Hippocampal formation (tissue), 2 donors: ENCODE measurements at regions not wholly inside any gene's neighbourhood (a gene's known extent, or its start where the extent isn't known, plus 50 kb on each side); places are given as distances from the start of the nearest gene placed in this dataset.

Experiments
- DNase-seq, 2 donors: peaks; one replicate each; lab custom pipeline; 2025; lab: John Stamatoyannopoulos, UW

- no peak for DNase-seq
Measured at GRCh38 chr22:34055525-34056200, 135.4 kb upstream of the LARGE1 start.

- no peak for DNase-seq
Measured at GRCh38 chr22:34057726-34058125, 137.4 kb upstream of the LARGE1 start.

DNA sequence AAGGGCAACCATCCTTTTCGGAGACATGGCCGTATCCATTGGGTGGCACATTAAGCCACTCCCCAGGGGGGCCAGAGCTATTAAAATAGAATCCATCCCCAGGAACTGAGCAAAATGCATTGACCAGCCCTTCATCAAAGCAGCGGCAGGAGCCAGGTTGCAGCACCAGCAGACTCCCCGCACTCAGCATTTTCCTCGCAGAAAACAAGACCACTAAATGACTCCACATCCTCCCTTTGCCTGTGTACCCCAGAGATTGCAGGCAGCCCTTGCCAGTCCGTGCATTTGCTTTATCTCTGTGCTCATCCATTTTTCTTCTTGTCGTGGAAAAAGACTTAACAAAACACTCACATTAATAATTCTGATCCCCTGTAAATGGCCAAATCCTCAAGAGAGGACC, 144.4 kb upstream of the LARGE1 start:
- DNase-seq: no peak

- DNase-seq: peak in 1 of 2 donors; percentile 16
Measured at GRCh38 chr22:34067031-34067430, 146.8 kb upstream of the LARGE1 start.

GRCh38 chr22:34068001-34068400, 147.7 kb upstream of the LARGE1 start:
- DNase-seq: no peak

DNA sequence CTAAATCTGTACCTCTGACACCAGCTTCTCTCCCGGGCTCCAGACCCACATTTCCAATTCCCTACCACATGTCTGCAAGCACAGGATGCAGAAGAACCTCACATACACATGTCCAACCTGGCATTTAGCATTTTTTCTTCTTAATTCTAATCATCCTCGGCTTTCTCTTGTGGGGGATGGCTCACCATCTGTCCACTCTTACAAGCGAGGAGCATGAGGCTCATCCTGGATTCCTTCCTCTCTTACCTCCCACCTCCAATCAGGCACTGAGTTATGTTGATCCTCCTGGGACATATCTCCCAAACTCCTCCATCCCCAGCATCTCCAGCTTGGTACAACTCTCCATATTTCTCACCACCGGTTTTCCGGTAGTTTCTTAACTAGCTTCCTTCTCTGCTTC, 149.8 kb upstream of the LARGE1 start:
- DNase-seq: peak in 1 of 2 donors; percentile 6

DNA sequence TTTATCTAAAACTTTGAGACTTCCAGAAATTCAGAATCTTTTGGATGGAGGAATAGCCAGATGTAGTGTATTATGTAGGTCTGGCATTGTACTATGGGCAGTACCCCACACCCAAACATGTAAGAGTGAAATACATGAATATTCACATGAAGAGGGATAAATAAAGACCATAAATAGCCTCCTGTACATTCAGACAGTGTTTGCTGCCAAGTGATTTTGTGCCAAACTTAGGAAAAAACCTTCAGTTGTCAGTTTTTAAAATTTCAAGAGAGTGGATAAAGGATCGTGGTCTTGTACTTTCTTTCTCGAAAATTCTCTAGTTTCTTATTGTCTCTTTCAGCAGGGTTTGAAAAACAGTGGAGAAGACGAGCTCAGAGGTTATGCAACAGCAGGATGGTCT, 150.3 kb upstream of the LARGE1 start:
- no peak for DNase-seq

- DNase-seq: no peak
Measured at GRCh38 chr22:34072585-34072984, 152.3 kb upstream of the LARGE1 start.

DNA sequence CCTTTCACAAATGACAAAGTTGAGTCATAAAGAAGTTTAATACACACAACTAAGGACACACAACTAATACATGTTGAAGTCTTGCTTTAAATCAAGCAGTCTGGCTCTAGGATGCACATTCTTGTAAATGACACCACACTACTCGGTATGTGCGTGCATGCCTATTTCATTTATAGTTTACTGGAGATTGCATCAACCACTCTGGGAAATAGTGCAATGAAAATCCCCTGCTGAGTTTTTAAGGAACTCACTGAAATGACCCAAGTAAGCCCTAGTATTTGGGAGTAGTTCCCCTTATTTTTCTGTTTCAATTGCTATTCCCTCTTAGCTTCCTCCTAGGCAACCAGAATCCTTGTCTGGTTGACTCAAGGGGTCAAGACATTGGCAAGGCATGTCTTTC, 160.2 kb upstream of the LARGE1 start:
- no peak for DNase-seq

DNA sequence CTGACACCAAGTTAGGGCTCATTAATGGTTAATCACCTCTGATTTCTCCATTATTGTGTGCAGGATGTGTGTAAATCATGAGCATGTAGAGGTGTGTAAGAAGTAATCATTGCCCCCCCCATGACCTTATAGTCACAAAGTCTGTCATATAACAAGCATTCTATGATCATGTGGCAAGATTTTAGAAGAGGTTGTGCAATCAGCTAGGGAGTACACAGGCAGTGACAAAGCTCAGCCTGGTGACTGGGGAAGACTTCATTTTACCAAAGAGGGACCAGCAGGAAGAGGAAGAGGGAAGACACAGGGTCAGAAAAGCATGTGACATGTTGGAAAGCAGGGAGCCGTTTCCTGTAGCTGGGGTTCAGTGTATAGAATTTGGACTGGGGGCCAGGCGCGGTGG, 176.5 kb upstream of the LARGE1 start:
- DNase-seq: no peak

GRCh38 chr22:34099278-34099677, 179.0 kb upstream of the LARGE1 start:
- no peak for DNase-seq

DNA sequence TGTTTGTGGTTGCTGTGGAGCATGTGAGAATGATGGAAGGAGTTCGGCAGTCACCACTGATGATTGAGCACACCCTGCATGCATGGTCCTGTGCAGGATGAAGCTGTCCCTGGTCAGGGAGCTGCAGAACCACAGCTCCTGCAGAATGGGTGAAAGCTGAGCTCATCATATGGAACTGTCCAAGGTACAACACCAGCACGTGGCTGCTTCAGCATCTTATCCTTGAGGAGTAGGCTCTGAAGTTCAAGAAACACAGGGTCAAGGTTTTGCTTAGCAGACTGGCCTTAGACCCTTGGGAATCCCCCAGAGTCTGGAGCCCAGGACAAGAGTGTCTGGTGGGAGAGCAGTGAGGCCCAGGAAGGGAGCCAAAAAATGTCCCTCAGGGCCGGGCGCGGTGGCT, 182.4 kb upstream of the LARGE1 start:
- DNase-seq: no peak

GRCh38 chr22:34105461-34106062, 185.3 kb upstream of the LARGE1 start:
- peak in 1 of 2 donors; percentile 61 for DNase-seq

DNA sequence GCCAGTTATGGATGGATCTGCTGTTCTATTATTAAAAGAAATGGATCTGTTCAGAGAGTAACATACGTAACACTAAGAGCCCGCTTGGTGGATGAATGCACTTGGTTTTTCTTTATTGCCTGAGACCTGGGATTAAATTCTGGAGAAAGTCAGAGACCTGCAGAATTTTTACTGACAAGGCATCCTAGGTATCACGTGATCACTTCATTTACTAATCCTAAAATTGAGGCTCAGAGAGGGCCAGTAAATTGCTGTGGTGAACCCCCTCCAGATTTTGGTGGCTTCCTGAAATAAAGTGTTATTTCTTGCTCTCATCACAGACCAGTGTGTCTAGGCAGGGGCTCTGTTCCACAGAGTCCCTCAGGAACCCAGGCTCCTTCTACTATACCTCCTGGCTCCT, 187.9 kb upstream of the LARGE1 start:
- no peak for DNase-seq

DNA sequence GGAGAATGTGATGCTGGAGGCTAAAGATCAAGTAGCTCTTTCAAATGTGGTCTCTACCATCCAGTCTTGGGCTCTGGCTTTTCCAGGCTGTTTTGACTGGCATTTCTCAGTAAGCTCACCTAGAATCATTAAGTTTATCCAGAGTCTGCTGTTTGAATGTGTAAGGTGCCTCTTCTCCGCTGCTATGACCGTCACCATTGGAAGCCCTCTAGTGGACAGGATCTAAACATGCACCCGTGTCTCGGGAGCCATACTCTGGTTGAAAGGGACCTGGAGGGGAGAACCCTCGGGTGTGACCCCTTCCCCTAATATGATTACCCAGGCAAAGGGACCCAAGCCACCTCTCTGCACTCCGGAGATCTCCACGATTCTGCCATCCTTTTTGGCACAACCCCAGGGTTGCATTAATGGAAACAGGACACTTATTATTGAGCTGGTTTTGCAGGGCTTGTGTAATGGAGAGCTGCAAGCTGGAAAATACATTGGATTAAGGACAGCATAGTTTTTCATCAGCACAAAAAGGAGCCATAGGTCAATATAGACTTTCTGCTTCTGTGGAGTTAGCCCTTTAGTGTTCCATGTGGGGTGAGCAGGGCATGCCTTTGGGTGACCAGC, 191.0 kb upstream of the LARGE1 start:
- DNase-seq: peak in 1 of 2 donors; percentile 2

- no peak for DNase-seq
Measured at GRCh38 chr22:34113381-34113780, 193.1 kb upstream of the LARGE1 start.

GRCh38 chr22:34114406-34114805, 194.1 kb upstream of the LARGE1 start:
- no peak for DNase-seq

DNA sequence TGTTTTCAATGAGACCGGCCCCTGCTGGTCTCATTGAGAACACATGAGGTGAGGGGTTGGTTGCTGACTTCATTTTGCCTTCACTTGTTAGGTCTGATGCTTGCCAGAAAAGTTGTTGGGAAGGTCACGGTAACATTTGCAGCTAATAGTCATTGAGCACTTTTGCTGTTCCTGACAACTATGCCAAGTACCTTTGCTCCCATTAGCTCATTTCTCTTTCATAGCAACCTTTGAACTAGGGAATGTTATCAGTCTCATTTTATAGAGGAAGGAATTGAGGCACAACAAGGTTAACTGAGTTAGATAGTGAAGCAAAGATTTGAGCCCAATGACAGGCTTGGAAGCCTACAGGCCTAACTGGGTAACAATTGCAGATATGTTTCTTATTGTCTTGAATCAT, 195.4 kb upstream of the LARGE1 start:
- DNase-seq: no peak

DNA sequence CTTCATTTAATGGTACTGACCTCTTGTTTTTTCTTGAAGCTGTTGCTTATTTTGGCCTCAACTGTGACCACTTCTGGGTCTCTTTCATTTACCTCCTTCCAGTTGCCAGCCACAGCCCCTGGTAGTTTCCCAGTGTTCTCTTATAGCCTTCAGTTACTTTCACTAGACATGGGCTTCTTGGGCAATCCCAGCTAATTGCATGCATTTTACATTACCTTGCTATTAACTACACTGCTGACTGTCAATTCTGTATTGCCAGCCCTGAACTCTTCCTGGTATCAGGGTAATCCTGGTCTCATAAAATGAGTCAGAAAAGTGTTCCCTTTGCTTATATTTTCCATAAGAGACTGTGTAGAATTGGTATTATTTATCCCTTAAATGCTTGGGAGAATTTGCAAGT, 195.8 kb upstream of the LARGE1 start:
- DNase-seq: no peak

DNA sequence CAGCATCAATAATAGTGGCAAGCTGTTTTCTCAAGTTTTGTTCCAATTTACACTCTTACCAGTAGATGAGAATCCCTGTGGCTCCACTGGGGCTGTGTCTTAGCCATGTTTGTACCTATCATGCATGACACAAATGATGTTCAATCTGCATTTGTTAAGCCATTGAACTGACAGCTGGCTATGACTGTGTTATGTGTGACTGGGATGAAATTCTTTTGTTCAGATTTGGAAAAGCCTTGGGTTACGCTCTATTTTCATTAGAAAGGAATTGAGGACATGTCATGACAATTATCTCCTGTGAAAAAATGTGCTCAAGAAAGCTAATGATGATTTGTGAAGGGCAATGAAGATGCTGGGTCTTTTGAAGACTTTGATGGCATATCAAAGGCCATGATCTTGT, 201.8 kb upstream of the LARGE1 start:
- no peak for DNase-seq

DNA sequence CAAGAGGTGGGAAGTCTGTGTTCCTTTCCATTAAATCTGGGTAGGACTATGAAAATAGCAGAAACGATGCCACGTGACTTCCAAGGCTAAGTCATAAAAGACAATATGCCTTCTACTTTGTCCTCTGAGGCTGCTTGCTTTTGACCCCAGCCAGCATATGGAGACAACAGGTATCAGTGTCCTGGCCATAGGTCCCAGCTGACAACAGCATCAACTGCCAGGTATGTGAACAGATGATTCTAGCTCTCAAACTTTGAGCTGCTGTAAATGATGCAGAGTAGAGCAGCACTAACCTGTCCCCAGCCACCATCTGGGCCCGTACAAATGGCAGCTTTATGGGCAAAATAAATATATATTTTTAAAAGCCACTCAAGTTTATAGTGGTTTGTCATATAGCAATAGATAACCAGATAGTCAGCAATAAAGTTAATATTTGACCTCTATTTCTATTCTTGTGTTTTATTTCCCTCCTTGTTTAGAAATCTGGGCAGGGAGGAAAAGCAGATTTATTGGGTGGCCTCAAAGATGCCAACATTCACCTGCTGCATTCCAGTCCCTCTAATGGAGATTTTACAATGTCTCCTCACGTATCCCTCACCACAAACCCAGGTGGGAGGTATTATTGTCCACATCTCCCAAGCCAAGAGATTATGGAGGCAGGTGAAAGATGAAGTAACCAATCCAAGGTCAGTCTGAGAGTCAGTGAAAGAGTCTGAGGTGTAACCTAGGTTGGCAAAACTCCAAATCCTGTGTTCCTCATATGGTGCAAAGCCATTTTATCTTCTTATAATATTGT, 209.6 kb upstream of the LARGE1 start:
- DNase-seq: no peak

DNA sequence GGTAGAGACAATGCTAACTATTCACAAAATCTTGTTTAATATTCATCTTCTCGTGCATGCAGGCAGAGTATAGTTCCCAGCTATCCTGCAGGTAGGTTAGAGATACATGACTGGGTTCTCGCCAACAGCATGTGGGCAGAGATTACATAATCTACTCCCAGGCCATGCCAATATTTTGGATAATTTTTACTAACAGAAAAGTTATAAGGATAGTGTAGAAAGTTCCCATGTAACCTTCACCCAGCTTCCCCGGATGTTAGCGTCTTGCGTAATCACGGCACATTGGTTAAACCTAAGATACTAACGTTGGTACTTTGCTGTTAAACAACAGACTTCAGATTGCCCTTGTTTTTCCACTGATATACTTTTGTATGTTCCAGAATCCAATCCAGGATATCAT, 215.5 kb upstream of the LARGE1 start:
- DNase-seq: no peak

DNA sequence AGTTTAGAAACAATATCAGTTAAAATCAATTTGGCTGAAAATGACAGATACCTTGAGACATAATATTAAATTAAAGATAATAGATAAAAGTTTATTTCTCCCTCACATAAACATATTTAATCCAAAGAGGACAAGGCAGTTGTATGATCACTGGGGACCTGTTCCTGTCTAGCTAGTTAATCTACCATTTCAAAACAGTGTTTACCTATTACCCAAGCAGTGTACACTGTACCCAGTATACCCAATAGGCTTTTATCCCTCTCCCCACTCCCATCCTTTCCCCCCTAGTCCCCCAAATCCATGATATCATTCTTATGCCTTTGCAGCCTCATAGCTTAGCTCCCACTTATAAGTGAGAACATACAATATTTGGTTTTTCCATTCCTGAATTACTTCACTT, 229.7 kb upstream of the LARGE1 start:
- no peak for DNase-seq
